SK-N-MC (cell line): ENCODE measurements at regions not wholly inside any gene's neighbourhood (a gene's known extent, or its start where the extent isn't known, plus 50 kb on each side); places are given as distances from the start of the nearest gene placed in this dataset.
"Not testable (repeated sequence)": the region's sequence is repeated elsewhere in the genome, so short reads cannot be mapped to it uniquely, and the experiment has no call there.

ENCODE experiments used
- EZH2 ChIP-seq: fragments of 200-600 bp; sonication (generic); IDR thresholded peaks from one replicate; pipeline ENCODE4 v1.6.1; 2017; ENCODE audit warnings: antibody characterized with exemption
- FOXP2 ChIP-seq: optimal IDR thresholded peaks from 2 replicates; pipeline ENCODE3; 2011; ENCODE audit warnings: mild to moderate bottlenecking, moderate library complexity; ENCODE audit not compliant: insufficient read depth; ENCODE audit errors: extremely low read length, control extremely low read depth
- POLR2AphosphoS5 ChIP-seq: IDR thresholded peaks from 2 replicates; pipeline ENCODE4 v1.6.1; 2012; ENCODE audit warnings: mild to moderate bottlenecking, low read depth, low read length, borderline replicate concordance

- not testable (repeated sequence) for TF ChIP-seq EZH2, FOXP2, POLR2AphosphoS5
These were observed 365.8 kb downstream of the SPRY2 start for GRCh38 chr13:79974935-79975650.
